Activated CD4-positive, alpha-beta T cell treated with anti-CD3 and anti-CD28 coated beads, Interleukin-2, amount 50 U/mL, for 1 hour (primary cell): ENCODE measurements at regions not wholly inside any gene's neighbourhood (a gene's known extent, or its start where the extent isn't known, plus 50 kb on each side); places are given as distances from the start of the nearest gene placed in this dataset.
"Not testable (repeated sequence)": the region's sequence is repeated elsewhere in the genome, so short reads cannot be mapped to it uniquely, and the experiment has no call there.

Experiments
- DNase-seq: peaks from one replicate; pipeline ENCODE4 v3.0.0-alpha.2; 2020

- no peak for DNase-seq
Observed at GRCh38 chr6:4653141-4653540, 123.1 kb upstream of the CDYL start.

DNA sequence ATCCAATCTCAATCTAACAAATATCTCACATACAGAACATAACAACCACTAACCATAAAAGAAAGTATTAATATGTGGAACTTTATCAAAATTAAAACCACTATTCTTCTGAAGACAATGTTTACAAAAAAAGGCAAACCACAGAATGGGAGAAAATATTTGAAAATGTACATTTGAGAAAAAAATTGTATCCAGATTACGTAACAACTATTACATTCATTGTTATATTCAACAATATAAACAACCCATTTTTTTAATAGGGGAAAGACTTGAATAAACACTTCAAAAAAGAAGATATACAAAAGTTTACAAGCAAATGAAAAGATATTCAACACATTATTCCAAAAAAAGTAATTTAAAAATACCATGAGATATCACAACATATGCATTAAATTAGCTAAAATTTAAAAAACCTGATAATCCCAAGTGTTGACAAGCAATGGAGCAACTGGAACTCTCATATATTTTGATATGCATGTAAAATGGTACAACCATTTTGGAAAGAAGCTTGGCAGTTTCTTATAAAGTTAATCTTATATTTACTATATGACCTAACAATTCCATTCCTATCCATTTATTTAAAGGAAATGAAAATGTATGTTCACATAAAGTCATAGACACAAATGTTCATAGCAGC is 124.3 kb upstream of the CDYL start:
- DNase-seq = no peak

DNA sequence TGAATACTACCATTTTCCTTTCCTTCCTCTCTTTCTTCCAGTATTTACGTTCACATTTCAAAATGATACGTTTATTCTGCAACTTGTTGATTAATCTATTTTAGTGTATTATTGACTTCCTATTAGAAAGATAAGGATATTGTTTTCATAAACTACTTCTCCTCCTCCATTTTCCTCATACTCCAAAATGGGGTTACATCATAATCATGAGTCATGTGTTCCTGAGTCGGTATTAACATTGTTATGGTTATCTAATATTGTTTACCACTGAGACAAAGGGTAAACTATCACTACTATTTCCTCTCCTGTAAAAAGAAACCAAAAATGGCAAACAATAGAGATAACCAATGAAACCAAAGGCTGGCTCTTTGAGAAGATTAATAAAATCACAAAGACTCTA is 126.5 kb upstream of the CDYL start:
- no peak for DNase-seq

DNA sequence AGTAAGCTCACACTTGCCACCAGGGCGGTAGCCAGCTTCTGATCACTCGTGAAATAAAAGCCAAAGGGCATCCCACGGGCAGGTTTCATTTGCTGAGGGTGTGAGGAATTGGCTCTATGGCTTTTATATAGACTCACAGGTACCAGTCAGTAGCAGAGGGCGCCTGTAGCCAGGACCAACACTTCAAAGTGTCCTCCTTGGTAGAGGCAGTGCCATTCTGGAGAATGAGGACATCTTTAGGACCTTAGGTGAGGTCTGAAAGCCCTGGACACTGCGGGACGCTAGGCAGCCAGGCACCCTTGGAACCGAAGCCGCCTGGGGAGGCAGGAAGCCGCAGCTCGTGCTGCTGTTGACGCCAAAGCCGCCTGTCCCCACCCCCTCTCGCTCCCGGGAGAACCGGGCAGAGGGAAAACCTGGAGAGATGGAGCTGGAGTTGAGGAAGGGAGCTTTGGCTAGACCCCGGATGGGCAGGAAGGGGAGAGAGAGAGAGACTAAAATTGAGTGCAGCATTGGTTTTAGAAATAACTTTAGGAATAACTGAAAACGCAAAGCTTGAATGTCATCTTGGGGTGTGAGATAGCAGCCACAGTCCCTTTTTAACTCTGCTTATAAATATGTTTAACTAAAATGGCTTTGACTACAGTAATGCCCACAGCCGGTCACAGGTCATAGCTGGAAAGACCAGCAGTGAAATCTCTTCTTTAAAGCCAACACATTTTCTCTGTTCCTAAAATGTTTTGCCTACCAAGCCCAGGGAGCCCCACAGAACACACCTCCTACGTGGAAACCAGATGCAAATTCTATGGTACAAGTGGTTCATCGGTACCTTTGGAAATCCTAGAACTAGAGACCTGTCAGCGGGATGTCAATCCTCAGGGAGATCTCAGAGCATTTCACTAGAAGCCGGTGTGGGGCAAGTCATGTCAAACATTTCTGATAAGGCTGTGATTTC is 128.5 kb upstream of the CDYL start:
- DNase-seq = no peak

- no peak for DNase-seq
Observed at GRCh38 chr6:4645713-4646360, 130.4 kb upstream of the CDYL start.

GRCh38 chr6:4644996-4645395 is 131.2 kb upstream of the CDYL start:
- no peak for DNase-seq

DNA sequence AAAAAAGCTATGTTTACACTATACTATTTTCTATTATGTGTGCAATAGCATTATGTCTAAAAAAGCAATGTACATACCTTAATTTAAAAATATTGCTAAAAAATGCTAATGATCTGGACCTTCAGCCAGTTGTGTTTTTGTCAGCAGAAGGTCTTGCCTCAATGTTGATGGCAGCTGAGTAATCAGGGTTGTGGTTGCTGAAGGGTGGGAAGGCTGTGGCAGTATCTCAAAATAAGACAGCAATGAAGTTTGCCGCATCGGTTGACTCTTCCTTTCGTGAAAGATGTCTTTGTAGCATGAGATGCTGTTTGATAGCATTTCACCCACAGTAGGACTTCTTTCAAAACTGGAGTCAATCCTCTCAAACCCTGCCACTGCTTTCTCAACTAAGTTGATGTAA is 134.7 kb upstream of the CDYL start:
- DNase-seq = no peak

DNA sequence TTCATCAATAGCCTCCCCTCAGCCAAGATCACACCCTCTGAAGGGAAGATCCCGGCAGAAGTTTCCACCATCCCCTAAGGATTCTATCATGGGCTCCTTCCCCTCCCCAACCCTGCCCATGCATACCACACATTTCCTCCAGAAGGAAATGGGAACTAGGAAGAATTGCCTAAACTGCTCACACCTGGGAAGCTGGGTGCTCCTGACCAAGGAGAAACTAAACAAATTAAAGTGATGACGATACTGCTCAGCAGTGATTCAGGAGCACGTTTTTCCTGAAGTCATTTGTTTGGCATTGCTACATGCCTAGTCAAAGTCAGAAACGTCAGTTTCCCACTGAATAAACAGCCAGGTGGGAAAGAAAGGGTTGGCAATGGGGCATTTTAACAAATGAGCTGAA is 136.1 kb upstream of the CDYL start:
- no peak for DNase-seq

DNA sequence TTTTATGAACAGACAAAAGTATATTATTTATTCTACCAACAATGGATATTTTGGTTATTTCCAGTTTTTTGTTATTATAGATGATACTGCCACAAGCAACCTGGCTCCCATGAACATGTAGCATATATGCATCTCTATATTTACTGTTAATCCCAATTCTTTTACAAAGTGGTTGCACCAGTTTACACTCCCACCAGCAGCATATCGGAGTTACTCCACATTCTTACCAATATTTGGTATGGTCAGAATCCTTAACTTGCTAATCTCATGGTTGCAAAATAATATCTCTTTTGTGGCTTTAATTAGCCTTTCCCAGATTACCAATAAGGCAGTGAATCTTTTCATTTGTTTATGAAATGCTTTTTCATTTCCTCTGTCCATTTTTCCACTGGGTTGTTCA is 137.6 kb upstream of the CDYL start:
- DNase-seq = no peak

DNA sequence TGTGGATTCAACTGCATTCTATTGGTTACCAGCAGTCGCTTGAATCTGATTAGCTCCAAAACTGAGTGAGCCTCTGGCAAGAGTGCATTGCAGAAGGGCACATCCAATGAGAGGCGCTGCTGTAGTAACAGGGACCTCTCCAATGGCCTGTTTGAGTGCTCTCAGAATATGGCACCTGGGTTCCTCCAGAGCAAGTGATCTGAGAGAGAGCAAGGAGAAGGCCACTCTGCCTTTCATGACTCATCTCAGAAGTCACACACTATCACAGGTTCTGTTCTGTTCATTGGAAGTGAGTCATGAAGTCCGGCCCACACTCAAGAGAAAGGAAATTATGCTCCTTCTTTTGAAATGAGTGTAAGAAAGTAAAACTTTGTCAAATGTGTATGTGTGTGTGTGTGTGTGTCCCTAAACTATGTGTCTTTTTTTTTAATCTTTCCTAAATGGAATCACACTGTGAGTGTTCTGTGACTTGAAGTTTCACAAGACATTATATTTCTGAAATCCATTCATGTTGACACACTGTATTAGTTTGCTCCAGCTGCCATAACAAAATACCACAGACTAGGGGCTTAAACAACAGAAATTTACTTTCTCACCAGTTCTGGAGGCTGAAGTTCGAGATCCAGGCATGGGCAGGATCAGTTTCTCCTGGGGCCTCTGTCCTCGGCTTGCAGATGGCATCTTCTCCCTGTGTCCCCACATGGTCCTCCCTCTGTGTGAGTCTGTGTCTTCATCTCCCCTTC is 138.3 kb upstream of the CDYL start:
- no peak for DNase-seq

DNA sequence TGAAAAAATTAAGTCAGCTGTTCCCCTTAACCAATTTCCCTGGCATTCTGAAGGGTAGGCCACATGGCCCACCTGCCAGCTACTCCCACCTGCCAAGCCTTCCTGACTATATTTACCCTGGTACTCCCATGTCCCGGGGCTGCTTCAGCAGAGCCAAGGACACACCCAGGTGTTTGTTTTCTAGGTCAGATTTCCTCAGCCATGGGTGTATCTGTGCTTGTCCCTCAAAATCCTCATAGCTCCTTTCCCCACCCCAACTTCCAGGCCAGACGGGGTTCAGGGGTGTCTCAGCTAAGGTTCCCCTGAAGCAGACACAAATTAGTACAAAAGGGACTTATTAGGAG is 139.4 kb upstream of the CDYL start:
- no peak for DNase-seq

DNA sequence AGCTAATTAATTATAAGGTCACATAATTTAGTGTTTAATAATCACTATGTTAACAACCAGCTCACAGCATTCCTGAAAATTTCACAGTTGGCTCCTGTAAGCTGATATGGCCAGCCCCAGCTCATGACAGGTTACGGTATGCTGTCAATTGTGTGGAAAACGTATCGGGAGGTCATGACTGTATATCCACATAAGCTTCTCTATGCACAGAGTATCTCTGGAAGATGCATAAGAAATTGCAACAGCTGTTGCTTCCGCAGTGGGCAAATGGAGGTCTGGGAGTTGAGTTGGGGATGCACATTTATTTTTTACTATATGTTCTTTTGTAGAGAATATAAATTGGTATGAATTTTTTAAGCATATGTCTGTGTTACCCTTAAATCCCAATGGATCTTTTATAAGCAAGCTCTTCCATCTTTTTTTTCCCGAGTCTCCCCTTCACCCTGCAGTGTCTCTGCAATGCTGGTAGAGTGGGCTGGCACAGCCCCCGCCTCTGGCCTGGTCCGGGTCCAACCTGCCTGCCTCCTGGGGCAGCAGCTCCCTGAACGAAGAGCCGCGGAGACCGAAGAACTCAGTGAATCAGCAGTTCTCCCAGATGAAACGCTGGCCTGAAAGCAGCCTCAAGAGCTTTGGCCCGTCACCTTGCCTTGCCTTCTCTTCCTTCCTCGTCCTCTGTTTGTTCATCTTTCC is 139.9 kb upstream of the CDYL start:
- no peak for DNase-seq

DNA sequence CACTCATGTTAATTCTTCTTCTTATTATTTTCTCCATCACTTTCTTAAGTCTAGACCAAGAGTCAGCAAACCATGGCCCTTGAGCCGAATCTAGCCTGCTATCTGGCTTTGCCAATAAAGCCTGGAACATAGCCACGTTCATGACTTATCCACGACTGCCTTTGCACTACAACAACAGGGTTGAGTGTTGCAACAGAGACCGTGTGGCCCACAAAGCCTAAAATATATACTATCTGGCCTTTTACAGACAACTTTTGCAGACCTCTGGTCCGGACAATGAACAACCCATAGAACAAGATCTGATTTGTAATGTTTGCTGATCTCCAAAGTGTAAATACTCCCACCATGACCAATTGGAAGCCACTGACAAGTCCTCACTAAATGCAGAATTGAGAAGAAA is 140.5 kb upstream of the CDYL start:
- no peak for DNase-seq

DNA sequence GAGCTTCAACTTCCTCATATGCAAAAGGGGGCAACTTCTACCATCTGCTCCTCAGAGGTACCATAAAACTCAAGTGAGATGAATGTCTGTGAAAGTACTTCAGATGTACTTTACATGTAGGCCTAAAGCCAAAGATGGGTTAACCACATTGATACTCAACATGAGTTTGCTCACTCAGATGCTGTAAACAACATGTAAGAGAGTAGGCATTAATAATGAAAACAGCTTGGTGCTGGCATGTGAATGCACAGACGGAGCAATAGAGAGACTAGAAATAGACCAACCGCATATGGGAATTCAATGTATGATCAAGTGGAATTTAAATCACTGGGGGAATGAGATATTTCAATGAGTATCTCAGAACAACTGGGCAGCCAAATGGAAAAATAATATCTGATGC is 143.8 kb upstream of the CDYL start:
- DNase-seq = no peak

DNA sequence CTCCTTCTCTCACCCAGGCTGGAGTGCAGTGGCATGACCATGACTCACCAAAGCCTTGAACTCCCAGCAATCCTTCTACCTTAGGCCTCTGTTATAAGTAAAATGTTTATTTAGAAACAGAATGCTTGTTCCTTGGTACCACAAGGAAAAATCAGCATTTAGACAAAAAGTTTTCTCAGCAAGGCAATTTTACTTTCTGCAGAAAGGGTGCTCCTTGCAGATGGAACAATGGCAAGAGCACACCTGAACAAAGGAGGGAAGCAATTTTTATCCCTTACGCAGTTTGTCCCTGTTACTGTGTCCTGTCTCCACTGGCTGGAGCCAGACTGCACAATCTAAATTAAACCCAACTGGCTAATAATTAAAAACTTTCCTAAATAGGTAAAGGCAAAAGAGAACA is 146.4 kb upstream of the CDYL start:
- DNase-seq = not testable (repeated sequence)

DNA sequence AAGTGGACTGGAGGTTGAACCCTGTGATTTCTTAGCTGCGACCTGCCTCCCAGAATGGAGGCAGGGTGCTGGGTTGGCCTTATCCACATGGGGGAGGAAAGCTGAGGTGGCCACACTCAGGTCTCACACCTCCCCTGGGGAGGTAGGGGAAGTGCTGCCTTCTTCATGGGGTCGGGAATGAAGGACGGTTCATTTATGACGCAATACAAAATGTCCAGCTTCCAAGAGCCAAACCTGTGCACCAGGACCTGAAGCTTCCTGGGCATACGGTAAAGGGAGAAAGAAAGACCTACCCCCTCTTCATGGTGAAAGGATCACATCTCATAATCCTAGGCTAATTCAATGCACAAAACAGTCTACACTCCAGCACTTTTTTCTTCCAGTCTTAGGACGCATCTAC is 150.6 kb upstream of the CDYL start:
- no peak for DNase-seq

GRCh38 chr6:4624726-4625125 is 151.5 kb upstream of the CDYL start:
- DNase-seq = no peak

- DNase-seq = no peak
Observed at GRCh38 chr6:4620284-4621151, 155.7 kb upstream of the CDYL start.

DNA sequence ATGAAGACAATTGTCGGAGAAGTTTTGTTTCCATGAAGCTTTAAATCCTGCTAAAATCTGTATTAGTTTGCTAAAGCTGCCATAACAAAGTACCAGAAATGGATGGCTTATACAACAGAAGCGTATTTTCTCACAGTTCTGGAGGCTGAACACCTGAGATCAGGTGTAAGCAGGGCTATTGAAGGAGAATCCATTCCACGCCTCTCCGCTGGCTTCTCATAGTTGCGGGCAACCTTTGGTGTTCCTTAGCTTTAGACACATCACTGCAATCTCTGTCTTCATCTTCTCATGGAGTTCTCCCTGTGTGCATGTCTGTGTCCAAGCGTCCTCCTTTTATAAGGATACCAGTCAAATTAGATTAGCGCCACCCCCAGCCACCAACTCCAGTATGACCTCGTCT is 159.9 kb upstream of the CDYL start:
- no peak for DNase-seq

- DNase-seq = no peak
Observed at GRCh38 chr6:4615891-4616290, 160.3 kb upstream of the CDYL start.

DNA sequence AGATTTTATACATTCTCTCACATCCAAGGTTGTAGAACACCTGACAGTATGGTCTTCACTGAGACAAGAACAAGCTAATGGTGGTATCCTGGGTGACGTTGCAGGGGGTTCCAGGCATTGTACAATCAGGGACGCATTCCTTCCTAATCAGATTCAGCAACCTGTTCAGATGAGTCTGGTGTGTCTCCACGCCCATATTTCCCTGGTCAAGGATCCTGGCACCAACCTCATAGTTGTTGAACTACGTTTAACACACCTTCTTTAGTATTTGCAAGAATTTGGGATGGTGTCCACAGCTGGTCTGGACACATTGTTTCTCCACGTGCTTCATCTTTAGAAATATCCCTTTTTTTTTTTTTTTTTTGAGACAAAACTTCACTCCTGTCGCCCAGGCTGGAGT is 161.0 kb upstream of the CDYL start:
- DNase-seq = no peak

DNA sequence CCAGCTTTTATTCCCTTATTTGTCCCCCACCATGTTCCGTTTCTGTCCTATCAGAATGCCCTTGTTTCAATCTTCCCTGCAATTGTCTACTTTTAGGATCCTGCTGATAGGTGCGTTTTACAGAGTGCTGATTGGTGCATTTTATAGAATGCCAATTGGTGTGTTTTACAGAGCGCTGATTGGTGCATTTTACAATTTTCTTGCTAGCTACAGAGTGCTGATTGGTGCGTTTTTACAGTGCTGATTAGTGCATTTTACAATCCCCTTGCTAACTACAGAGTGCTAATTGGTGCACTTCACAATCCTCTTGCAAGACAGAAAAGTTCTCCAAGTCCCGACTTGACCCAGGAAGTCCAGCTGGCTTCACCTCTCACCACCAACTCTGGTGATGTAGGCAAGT is 161.6 kb upstream of the CDYL start:
- DNase-seq = no peak
